ENCODE measurements at regions not wholly inside any gene's neighbourhood (a gene's known extent, or its start where the extent isn't known, plus 50 kb on each side); places are given as distances from the start of the nearest gene placed in this dataset.

DNA sequence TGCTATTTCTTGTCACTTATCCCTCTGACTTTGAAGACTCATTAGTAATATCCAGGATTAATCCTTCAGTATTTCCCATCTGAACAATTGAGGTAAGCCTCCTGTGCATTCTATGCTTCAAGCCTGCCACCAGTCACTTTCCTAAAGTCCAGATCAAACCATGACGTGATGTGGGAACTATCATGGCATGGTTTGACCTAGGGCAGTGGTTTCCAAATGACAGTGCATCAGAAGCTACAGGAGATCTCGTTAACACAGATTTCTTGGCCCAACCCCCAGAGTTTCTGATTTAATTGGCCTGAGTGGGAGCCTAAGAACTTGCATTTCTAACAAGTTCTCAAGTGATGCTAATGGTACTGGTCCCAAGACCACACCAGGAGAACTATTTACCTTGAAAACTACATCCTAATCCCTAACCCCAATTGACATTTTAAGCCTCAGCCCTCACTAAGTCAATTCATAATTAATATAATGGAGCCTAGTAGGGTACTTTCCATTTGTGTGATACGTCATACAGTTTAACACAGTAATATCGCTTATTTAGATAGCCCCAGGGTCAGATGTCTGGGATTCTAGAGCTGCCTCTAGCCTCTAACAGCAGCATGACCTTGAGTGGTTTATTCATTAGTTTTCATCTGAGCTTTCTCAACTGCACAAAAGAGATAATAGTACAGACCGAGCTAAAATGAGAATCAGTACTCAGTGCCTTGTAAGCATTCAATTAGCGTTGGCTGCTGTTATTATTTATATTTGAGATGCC, 907.6 kb downstream of the TFAP2A start:
- no peak for DNase-seq

GRCh38 chr6:9504191-9504590, 910.7 kb downstream of the TFAP2A start:
- DNase-seq: no peak

GRCh38 chr6:9503111-9503761, 911.6 kb downstream of the TFAP2A start:
- no peak for DNase-seq

DNA sequence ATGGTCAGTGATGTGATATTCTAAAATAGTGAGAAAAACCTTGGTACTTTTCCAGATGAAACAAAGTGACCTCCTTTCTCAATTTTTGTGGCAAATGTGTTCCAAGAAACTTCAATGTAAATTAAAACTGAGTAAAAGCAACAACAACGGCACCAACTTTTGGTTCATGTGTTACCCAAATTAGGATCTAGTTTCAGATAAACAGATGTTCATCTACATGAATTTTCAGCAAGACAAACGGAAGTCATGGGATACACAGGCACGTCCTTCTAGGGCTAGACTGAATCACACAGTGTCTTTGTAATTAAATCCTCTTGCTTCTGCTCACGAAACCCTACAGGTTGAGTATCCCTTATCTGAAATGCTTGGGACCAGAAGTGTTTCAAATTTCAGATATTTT, 915.2 kb downstream of the TFAP2A start:
- no peak for DNase-seq

- no peak for DNase-seq
Measured at GRCh38 chr6:9496837-9497236, 918.0 kb downstream of the TFAP2A start.

GRCh38 chr6:9494864-9495263, 920.0 kb downstream of the TFAP2A start:
- DNase-seq: no peak

- no peak for DNase-seq
Measured at GRCh38 chr6:9492790-9493189, 922.1 kb downstream of the TFAP2A start.

- DNase-seq: no peak
Measured at GRCh38 chr6:9487128-9487527, 927.7 kb downstream of the TFAP2A start.

DNA sequence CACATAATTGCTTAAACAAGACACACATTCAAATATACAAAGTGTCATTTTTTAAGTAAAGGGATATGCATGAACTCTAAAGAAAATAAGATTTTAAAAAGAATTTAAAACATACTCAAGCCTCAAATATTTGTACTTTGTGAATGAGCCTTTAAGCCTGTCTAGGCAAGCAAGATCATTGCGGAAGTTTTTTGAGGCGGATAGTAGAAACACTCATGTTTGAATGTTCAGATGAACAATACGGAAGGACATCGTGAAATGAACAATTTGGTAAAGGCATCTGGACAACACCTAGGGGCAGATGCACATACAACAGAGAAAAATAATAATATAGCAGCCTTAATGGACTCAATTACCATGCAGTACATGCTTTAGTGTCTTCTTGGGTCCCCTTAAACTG, 928.9 kb downstream of the TFAP2A start:
- DNase-seq: no peak

DNA sequence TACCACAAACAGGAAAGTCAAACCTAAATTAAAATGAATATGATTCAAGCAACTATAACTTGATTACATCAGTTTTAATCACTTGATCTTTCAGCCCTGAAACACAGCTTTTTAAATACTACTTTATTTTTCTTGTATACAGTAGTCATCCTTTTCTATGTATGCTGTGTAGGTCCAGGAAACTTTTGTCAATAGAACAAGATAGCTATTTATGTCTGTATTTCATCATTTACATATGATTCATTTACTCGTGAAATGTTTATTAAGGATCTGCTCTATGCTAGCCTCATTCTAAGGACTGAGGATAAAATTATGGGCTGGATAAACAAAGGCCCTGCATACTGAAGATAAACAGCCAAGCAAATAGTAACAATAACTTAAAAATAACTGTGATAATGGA, 930.2 kb downstream of the TFAP2A start:
- DNase-seq: no peak

DNA sequence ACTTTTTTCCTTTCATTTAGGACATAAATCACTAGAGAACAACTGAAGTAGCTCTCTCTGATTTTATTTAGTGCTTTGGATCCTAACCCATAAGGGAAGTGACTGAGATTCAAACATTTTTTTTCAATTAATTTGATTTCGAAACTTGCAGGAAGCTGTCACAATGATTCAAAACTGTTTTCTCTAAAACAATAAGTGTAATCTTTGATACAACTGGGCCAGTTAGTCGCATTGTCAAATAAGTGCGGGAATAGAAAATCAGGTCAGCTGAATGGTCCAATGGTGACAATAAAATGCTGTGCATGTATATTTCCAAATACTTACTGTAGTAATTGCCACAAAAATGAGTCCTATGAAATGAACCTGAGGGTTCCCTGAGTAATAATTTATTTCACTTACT, 930.8 kb downstream of the TFAP2A start:
- DNase-seq: no peak

DNA sequence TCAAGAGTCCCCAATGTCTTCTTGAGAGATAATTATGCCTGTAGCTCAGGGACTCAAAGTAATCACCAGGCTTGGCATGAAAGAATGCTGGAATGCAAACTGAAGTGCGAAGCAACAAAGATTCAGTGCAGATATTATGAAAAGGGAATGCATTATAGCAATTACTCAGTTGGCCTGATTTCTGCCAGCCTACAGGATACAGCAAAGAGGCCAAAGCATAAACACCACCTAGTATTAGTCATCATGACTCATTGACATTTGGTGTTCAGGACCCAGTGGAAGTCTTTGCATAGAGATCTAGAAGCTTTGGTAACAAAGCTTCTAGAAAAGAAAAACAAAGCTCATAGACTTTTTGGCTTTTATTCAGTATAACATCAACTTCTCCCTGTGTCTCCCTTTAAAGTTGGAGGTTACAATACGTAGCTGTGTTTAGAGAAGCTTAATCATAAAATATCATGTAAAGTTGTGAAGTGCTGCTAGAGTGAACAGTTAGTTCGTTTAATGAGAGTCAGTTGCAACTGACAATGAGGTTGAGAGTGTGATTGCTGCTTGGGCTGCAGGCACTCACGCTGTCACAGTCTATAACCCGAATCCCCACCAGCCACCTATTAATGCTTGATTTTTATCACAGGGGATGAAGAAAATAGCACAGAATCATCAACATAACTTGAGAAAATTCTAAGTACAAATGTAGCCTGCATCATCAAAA, 932.7 kb downstream of the TFAP2A start:
- no peak for DNase-seq

DNA sequence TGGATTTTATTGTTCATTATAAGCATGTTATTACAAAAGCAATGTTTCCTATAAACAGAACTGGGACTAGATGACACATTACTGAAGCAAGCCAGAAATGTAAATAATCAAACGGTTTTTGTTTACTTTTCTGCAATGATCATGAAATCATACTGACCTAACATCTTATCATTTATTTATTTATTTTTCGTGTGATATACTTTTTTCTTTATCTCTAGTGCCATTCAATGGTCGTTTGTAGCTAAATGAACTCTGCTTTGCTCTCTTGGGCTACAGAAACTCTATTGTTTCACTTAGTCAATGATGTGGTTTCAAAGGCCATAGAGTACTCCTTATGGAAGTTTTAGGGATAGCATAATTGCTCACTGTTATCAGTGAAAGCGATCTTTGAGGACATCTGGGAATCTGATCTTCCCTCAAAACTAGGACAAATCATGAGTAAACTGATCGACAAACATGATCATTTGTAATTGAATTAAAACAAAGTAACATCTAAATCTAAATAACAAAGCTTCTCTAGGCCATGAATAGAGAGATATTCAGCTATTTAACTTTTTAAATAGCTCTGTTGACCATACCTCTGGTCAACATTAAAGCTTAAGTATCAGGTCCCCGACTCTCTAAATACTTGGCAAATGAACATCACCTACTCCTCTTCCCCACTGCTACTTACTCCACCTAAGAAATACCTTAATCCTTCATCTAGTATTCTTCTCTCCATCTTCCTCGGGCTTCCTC, 933.4 kb downstream of the TFAP2A start:
- DNase-seq: no peak

DNA sequence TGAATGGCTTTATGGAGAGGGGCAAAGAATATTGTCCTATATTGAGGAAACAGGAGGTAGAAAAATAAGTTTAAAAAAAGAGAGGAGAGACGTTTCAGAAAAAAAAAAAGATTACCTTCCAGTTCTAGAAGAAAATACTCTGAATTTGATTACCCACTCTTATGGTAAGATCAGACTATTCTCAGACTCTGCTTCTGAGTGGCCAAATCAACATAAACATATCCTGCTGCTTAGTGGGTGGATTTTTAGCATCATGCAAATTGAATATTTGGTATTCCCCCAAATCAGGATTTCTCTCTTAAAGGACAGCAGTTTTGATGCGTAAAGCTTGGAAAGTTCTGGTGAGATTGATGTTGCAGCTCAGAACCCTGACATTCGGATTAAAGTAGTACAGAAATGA, 946.6 kb downstream of the TFAP2A start:
- DNase-seq: no peak

- no peak for DNase-seq
Measured at GRCh38 chr6:9467741-9468140, 947.1 kb downstream of the TFAP2A start.

DNA sequence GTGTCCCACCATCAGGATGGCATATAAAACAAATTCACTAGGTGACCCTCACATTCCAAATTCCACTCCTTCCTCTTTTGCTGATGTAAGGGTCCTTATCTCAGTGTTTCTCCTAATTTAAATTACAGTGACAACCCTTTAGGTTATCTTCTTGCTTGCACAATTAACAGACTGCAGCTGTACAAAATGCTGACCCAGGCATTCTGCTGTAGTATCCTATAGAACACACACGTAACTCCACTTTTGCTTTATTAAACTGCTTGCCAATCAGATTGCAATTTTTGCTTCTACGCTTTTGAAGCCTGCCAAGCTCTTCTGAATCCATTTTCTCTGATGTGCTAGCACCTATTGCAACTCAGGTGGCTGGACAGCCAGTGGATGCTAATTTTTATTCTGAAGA, 950.3 kb downstream of the TFAP2A start:
- no peak for DNase-seq

- no peak for DNase-seq
Measured at GRCh38 chr6:9463311-9463710, 951.6 kb downstream of the TFAP2A start.

DNA sequence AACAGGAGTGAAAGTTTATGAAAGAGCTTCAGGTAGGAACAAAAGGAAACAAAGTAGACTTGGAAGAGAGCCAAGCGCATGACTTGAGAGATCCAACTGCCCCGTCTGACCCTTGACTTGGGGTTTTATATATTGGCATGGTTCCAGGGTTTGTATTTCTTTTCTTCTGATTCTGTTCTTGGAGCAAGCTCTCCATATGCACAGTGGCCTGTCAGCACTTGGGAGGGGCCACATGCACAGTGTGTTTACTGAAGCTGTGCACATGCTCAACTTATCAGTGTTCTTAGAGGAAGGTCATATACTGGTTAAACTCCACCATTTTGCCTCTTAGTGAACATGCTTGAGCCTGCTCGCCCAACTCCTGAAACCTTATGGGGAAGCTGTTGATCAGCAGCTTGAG, 953.7 kb downstream of the TFAP2A start:
- no peak for DNase-seq

- no peak for DNase-seq
Measured at GRCh38 chr6:9458424-9458823, 956.5 kb downstream of the TFAP2A start.

GRCh38 chr6:9455864-9456658, 958.8 kb downstream of the TFAP2A start:
- no peak for DNase-seq

GRCh38 chr6:9439621-9440330, 975.1 kb downstream of the TFAP2A start:
- no peak for DNase-seq

DNA sequence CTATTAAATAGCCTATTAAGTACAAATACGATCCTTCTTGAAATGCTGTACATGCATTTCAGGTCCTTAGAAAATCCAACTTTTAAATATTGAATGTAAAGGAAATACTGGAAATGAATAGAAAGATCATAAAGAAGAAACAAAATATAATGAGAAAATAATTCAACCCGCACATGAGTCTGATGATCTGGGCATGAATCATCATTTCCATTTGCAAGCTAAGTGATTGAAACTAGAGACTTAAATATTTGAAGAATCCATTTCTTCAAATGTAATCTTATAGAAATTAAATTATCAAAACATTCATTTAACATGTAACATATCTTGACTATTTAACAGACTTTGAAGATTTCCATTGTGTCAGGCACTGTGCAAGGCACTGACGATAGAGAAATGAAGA, 977.0 kb downstream of the TFAP2A start:
- DNase-seq: no peak
